Inferior parietal cortex (tissue), 1 donor: ENCODE measurements at regions not wholly inside any gene's neighbourhood (a gene's known extent, or its start where the extent isn't known, plus 50 kb on each side); places are given as distances from the start of the nearest gene placed in this dataset.
A peak's percentile ranks its signal among the peaks of the same experiment; 100 is the strongest.

Experiments used
- DNase-seq: peaks from one replicate; pipeline ENCODE4 v3.0.0-alpha.2; 2016; ENCODE audit errors: extremely low spot score

DNA sequence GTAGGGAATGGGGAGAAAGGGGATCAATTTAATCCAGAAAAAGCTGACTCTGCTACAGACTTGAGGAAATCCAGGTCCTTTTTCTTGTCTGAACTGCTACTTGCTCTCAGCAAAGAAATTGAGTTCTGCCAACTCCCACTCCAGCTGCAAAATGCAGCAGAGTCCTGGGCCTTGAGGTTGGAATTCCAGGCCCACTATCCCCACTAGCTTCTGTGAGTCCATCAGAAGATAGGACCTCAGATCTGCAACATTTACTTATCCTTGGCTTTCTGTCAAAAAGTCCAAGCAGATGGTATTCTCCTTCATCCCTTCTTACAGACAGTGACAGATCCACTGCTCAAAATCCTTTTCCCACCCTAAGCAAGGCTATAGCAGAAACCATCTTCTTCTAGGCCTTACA lies 219.2 kb downstream of the ARHGAP12 start:
- DNase-seq: no peak

DNA sequence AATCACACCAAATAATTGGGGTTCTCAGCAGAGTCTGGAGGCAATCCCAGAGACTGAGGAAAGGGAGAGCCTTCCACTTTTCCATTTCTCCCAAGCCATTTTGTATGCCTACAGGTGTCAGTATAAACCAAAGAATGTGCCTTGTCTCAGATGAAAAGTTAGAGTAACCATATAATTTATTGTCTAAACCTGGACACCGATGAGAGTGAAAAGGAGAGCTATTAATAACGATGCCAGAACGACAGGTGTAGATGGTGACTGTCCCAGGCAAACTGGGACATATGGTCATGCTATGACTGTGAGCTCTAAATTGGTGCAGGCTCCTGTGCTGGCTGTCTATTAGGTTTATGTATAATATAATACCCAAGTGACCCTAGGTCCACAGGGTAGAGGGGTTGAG lies 219.6 kb downstream of the ARHGAP12 start:
- no peak for DNase-seq

DNA sequence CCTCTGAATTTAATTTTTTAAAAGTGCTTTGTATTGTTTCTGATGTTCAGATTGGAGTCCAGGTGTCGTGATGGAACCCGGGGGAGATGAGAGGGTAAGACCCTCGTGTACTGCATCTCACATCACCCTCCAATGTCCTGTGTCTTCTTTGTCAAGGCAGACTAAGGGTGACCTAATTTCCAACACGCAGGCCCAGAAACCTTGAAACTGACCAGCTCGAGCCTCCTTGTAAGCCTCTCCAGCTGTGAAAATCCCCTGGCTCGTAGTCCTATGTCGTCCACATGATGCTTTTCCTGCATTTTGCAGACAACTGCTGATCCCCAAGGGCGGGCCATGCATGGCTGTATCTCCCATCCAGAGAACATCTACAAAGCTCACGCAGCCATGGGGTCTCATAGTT lies 220.2 kb downstream of the ARHGAP12 start:
- no peak for DNase-seq

DNA sequence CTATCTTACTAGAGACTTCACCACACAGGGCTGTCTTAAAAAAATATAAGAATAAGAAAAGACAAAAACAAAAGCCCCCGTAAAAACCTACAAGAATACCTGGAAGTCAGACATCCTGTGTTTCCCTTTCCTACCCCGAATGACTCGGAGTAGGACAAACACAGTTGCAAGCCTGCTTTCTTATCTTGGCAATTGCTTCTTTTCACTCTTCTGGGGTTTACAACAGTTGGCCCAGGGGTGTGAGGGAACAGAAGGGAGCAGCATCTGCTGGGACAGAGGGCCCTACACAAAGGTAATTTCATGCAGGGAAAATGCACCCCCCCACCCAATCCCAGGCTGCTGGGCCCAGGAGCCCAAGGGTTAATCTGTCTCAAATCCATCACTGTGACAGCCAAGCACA lies 220.6 kb downstream of the ARHGAP12 start:
- no peak for DNase-seq

DNA sequence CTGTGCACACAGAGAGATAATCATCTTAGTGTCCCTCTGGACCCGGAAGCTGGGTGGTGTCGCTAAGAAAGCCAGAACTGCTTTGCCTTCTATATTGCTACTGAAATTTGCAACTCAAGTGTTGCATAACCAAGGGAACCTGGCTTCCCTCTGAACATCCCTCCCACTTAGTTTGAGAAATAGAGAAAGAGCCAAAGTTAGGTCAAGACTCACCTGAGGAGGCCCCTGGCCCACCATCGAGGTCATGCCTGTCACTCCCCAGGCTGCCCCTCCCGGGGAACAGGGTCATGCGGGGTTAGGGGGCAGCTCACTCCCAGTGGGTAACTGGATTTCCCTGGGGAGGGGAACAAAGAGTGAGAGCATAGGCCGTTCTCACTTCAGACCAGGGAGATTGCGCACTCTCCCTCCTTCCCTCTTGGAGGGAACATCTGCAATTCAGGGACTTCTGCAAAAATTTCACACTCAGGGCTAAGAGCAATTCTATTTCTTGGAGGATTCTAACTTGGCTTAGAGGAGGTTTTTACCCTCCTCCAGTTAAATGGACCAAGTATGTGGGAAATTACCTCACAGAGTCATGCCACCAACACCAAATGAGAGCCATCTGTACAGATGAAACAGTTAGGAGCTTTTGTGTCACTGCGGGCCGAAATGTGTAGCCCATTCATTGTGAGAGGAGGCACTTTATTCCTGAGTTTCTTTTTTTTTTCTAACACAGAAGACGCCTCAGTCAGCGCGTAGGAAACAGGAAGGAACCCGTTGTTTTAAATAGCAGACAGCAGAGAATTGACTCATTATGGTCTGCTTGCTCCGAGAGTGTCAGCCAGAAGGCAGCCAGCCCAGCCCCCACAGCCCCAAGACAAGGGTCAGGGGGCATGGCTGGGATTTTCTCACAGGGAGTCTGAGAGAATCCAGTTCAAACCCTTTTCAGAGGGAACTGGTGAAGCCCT lies 221.3 kb downstream of the ARHGAP12 start:
- peak; percentile 60 for DNase-seq

DNA sequence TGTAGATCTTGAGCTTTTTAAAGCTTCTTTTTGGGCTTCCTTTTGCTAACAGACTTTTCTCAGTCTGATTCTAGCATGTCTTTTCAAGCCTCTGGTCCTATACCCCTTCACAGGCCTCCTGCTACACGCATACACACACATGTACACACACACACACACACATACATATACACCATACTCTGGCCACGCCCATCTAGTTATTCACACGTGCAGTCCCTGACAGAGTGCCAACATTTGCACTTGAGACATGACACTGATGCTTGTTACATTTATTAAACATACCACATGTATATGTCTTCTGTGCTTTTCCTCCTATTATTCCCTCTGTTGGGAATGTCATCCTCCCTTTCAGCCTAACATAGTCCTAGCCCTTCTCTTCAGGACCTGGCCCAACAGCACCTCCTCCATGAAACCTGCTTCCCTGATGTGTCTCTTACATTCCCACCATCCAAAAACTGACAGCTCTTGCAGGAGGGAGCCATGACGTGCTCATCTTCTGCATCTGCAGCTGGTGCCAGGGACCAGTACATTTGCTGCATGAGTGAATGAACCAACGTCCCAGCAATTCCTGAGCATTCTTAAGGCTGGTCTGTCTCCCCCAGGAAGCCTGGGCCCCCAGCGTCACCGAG lies 222.1 kb downstream of the ARHGAP12 start:
- no peak for DNase-seq

DNA sequence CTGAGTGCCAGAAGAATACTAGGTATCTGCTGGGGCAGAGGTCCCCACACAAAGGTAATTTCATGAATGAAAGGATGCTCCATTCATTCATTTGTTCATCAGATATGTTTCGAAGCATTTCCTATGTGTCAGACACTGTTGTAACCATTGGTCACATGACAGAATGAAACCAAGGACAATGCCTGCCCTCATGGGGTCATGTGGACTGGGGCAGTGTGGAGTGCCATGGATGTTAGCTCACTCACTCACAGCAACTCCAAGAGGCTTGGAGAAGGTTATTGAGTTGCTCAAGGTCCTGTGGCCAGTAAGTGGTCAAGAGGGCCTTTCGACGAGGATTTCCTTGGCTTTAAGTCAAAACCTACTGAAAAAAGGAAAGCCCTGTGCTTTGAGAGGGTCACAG lies 223.5 kb downstream of the ARHGAP12 start:
- no peak for DNase-seq

DNA sequence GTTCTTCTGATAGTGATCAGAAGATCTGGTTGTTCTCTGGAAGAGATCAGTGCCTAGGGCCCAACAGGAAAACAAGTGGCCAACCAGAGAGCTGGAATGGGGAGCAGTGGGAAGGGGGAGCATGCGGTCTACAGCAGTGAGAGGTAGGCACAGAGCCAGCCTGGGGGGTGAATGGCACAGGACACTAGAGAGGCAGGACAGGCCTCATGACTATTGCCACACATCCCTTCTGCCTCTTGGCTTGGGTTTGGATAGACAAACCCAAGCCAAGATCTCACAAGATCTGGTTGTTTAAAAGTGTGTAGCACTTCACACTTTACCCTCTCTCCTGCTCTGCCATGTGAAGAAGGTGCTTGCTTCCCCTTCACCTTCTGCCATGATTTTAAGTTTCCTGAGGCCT lies 224.4 kb downstream of the ARHGAP12 start:
- no peak for DNase-seq

DNA sequence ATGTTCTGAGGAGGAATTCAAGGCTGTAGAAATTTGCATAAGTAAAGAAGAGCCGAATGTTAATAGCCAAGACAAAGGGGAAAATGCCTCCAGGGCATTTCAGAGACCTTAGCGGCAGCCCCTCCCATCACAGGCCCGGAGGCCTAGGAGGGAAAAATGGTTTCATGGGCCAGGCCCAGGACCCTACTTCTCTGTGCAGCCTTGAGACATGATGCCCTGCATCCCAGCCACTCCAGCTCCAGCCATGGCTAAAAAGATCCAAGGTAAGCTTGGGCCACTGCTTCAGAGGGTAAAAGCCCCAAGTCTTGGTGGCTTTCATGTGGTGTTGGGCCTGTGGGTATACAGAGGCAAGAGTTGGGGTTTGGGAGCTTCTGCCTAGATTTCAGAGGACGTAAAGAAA lies 225.7 kb downstream of the ARHGAP12 start:
- DNase-seq: no peak

DNA sequence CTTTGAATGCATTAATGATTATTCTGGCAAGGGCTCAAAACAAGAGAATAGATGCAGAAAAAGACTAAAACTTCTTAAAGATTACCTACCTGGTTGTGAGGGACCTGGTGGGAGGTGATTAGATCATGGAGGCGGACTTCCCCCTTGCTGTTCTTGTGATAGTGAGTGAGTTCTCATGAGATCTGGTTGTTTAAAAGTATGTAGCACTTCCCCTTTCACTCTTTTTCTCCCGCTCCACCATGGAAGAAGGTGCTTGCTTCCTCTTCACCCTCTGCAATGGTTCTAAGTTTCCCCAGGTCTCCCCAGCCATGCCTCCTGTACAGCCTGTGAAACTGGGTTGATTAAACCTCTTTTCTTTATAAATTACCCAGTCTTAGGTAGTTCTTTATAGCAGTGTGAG lies 226.6 kb downstream of the ARHGAP12 start:
- no peak for DNase-seq

DNA sequence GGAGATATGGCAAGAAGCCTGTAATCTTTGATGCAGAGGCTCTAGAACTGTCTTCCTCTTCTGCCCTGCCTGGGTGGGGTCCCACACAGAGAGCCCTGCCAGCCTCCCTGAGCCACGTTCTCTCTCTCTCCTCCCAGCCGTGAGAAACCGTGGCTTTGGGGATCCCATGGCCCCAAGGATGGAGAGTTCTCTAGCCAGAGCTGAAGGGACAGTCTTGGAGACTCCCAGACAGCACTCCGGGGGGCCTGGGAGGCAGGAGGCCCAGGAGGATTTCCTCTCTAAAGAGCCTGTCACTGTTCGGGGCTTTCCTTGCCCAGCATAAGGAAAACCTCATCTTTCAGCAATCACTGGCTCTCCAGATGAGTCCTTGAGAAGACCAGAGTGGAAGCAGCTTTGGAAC lies 227.1 kb downstream of the ARHGAP12 start:
- DNase-seq: no peak

DNA sequence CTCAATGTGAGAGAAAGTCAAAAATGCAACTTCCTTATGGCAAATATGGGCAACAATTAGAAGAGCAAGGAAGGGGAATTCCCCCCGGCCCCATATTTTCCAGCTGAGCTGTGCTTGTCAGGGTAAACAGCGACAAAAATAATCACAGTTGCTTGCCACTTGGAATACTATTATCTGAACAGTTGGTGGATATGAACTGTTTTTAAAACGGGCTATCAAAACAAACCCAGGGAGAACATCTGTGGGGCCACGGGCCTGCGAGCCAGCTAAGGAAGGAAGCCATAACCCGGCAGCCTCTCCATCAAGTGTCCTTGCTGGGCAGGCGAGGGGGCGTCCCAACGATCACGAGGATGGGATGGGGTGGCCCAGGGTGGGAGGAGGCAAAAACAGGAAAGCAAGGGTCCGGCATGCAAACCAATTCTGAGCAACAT lies 228.4 kb downstream of the ARHGAP12 start:
- DNase-seq: no peak

DNA sequence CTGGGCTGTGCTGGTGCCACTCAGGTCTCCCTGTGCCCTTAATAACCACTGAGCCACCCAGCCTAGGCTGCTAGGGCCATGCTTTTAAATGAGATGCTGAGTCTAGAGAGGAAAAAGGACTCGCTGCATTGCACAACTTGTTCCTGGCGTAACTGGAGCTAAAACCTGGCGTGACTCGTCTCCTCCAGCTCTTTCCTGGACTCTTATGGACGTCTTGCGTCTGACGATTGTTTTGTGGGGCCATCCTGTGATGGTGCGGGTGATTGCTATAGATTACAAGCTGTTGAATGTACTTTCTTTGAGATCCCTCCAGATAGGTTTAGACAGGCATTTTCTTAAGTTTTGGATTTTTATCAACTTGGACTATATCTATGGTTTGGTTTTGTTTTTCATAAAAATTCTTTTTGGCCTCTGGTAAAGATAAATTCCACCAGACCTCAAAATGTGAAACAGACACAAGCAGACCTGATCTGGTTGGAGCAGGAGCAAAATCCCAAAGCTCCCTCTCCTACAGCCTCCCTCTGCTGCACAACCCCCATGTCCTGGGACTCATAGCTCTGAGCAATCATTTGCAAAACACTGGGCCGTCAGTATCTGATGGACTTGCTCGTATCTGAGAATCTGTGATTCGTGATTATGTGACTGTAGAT lies 230.3 kb downstream of the ARHGAP12 start:
- DNase-seq: no peak

DNA sequence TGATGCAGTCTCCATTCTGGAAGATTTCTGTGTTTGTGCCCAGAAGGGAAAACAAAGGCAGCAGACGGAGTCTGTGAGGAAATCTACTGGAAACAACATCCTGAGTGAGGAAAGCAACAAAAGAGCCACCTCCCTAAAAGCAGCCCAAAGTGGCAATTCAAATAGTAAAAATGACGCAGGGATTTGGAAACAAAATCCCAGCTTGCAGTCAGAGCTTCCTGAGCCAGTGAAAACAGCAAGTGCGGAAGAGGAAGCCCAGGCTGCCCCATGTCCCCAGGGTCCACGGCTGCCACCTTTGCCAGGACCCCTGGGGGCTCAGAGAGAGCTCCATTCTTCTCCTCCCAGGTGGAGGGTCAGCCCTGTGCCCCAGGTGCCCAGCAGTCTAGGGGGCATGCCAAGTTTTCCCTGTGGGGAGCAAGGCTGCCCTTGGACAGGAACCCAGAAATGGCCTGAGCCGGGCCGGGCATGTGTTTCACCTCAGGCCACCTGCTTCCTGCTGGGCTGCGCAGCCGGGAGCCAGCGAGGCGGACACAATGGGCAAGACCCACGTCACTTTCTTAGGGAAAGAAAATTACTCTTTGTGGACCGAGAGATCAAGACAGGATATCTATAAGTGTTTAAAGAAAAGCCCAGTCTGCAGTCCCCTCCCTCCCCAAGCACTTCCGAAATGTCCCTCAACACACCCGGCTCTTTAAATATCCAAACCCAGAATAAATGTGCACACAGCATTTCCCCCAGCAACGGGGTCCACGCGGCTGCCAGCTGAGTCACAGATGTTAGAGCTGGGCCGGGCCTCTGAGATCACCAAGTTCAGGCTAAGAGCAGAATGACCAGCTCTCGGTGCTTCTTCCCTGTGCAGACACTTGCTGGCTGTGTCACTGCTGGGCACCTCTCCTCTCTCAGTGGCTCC lies 231.1 kb downstream of the ARHGAP12 start:
- peak; percentile 33 for DNase-seq

DNA sequence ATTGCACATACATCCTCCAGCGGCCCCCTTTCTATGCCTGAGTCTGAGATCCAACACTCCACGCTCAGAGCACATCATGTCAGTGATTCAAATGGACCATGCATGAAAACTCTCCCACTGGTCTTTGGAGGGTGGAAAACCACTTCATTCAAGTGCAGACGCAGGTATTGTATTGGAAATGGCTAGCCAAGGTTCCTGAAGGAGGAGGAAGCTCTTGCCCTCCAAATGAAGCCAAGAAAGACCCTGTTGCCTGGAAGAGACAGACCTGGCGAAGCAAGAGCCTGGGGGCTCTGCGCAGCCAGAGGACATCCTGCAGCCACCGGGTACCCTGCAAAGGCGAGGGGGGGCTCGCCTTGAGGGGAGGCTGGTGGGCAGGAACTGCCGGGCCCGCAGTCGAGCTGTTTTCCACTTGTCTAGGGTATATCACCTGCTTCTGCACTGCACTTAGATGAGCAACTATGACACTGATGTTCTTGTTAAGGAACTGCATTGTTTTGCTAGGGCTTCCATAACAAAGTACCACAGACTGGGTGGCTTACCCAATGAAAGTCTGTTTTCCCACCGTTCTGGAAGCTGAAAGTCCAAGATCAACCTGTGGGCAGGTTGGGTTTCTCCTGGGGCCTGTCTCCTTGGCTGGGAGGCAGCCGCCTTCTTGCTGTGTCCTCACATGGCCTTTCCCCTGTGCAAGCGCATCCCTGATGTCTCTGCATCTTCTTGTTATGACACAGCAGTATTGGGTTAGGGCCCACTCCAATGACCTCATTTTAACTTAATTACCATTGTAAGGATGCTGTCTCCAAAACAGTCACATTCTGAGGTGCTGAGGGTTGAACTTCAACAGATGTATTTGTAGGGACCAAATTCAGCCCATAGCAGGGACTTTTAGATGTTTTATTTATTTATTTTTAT lies 233.4 kb downstream of the ARHGAP12 start:
- DNase-seq: no peak

DNA sequence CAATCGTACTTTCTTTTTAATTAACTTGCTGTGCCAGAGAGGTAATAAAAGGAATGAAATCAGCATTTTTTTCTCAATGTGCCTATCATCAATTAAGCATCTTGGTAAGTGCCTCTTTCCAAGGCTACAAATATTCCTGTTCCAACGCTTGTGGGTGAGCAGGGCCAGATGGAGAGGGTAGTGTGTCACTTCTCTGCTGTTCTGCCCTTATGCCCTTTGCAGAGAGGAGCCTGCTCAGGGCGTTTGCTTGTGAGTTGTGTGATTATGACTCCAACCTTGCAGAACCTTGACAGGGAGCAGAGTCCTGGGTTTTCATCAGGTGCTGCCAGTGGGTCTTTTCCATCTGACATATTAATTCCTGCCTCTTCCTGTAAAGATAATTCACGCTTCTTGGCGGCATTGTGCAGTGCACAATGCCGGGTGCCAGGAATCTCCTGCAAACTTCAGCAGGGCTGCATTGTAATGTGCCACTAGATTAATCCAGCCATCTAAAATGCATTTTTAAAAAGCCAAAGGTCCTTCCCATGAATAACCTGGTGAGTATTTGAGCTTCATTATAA lies 234.4 kb downstream of the ARHGAP12 start:
- DNase-seq: no peak

DNA sequence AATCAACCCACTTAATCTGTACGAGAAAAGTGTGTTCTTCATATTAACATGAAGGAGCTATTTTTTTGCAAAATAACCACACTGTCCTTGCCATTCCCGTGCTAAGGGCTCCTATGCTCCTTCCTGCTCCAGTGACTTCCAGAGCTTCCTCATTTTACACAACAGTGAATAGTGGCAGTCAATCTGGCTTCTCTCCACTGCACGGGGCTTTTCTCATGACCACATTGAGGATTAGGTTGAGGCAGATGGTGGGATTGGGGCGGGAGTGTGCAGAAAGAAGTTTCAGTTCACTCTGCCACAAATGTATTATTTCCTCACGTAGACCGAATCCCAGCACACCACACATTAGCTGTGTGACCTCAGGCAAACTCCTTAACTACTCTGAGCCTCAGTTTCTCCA lies 235.1 kb downstream of the ARHGAP12 start:
- DNase-seq: no peak

DNA sequence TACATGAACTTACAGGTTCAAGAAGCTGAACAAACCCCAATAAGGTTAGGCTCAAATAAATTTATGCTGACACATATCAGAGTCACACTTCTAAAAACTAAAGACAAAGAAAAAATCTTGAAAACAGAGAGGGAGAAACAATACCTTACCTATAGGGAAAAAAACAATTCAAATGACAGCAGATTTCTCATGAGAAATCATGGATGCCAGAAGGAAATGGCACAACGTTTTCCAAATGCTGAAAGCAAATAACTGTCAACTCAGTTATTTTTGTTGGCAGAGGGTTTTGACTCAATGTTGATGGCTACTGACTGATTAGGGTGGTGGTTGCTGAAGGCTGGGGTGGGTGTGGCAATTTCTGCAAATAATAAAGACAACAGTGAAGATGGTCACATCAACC lies 239.4 kb downstream of the ARHGAP12 start:
- DNase-seq: no peak

DNA sequence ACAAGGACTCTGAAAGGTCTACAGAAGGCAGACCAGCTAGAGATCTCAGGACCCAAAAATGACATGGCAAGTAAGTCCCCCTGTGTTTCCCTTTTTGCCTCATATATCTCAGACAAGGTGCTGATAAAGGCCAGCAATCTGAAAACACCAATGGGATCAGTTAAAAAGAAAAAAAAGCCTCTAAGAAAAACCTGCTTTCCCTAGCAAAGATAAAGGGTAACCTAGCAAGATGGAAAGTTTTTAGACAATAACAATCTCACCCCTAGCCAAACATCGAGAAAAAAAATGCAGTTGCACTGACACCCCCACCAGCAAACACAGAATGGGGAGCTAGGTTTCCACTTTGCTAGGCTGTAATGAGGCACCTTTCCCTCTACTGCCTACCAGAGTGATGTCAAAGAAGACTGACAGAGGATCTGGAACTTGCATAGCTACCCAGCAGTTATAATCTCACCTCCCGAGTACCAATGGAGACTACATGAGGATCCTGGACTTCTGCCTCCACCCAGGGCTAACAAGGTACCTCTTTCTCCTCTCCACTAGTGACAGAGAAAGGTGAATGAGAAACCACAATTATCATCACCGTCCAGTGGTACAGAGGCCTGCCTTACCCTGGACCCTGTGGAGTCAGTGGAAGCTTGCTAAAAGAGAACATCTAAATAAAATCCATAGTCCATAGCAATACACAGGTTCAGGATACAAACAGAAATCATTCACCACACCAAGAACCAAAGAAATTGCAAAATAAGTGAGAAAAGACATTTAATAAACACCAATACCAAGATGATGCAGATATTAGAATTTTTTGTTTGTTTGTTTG lies 240.8 kb downstream of the ARHGAP12 start:
- DNase-seq: no peak
